ENCODE measurements at regions not wholly inside any gene's neighbourhood (a gene's known extent, or its start where the extent isn't known, plus 50 kb on each side); places are given as distances from the start of the nearest gene placed in this dataset.

DNA sequence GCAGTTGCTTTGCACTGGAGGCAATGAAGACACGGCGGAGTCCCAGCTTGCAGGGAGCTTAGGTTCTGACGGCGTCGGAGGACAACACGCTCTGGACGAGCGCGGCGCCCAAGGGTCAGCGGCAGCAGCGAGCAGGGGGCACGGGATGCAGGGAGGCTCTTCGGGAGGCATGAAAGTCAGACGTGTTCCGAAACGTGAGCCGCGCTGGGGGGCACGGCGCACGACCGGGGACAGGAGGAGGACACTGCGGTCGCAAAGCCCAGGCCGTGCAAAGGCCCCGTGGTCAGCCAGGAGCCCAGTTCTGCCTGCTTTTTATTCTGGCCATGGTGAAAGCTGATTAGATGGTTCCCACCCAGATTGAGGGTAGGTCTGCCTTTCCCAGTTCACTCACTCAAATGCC lies 294.6 kb downstream of the SNAPC1 start:
- no peak overlapping the region for H3K27ac ChIP-seq
- H3K4me1 ChIP-seq = no peaks in the 10 kb centered on the region
- intact Hi-C loops (cut with DNase I) = no loop called here
- no peak for DNase-seq (ENCODE audit: extremely low spot score in 2 of 2)
- no peaks in the 10 kb centered on the region for H3K9me3 ChIP-seq
- no peaks in the 10 kb centered on the region for H3K36me3 ChIP-seq
- no peaks in the 10 kb centered on the region for H3K27me3 ChIP-seq
- TF ChIP-seq POLR2AphosphoS5 (IDR thresholded peaks at IDR 0.05; ENCODE audit: insufficient read depth in 1 of 2, low read depth in 1 of 2) (no peak), POLR2A (IDR thresholded peaks at IDR 0.05) (no peak)
- TF ChIP-seq, protein P1, sequence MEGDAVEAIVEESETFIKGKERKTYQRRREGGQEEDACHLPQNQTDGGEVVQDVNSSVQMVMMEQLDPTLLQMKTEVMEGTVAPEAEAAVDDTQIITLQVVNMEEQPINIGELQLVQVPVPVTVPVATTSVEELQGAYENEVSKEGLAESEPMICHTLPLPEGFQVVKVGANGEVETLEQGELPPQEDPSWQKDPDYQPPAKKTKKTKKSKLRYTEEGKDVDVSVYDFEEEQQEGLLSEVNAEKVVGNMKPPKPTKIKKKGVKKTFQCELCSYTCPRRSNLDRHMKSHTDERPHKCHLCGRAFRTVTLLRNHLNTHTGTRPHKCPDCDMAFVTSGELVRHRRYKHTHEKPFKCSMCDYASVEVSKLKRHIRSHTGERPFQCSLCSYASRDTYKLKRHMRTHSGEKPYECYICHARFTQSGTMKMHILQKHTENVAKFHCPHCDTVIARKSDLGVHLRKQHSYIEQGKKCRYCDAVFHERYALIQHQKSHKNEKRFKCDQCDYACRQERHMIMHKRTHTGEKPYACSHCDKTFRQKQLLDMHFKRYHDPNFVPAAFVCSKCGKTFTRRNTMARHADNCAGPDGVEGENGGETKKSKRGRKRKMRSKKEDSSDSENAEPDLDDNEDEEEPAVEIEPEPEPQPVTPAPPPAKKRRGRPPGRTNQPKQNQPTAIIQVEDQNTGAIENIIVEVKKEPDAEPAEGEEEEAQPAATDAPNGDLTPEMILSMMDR (IDR thresholded peaks at IDR 0.05) = no peak
- H3K4me3 ChIP-seq = no peak overlapping the region

DNA sequence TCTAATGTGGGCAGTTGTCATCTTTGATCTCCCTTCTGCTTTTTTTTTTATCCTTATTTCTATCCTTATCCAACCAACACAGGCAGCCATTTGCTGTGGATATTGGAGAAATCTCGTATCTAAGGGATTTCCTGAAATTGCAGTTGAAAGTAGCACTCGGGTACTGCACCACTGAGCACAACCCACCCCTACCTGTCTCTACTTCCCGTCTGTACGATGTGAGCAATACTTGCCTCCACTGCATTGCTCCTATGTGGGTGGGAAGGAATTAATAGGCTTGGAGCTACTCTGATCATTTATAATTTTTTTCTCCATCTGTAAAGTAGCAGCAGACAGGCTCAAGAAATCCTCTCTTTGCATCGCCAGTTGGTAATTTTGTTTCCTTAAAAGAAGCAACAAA lies 300.4 kb downstream of the SNAPC1 start:
- intact Hi-C loops (cut with DNase I) = no loop called here
- DNase-seq (ENCODE audit: extremely low spot score in 2 of 2) = no peak
- Histone ChIP-seq H3K27me3 (no peaks in the 10 kb centered on the region), H3K27ac (no peak overlapping the region), H3K4me1 (no peaks in the 10 kb centered on the region), H3K36me3 (no peaks in the 10 kb centered on the region), H3K9me3 (no peaks in the 10 kb centered on the region), H3K4me3 (no peak overlapping the region)
- TF ChIP-seq POLR2A (IDR thresholded peaks at IDR 0.05) (no peak), POLR2AphosphoS5 (IDR thresholded peaks at IDR 0.05; ENCODE audit: insufficient read depth in 1 of 2, low read depth in 1 of 2) (no peak)
- TF ChIP-seq, protein P1 (IDR thresholded peaks at IDR 0.05) = no peak

DNA sequence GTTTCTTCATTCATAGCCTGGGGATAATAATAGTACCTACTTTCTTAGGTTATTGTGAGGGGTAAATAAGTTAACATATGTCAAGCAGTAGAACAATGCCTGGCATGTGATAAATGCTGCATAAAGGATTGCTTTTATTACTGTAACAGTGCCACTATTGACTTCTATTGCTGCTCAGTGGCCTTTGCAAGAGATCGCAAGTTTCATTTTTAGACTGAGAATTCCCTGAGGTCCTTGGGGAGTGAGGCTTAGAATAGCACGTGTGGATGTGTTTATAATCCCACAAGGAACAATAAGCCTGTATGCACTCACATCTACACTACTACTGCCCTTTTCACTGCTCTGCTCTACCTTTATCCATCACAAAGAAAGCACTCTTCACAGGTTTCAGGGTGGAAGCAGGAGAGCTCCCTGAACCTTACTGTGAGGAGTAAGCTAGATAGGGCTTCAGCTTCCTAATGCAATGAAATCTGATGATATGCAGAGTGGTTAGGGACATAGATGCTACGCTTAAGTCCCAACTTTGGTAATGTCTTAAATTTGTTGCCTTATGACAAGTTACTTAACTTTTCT lies 302.6 kb downstream of the SNAPC1 start:
- Histone ChIP-seq H3K27me3 (no peaks in the 10 kb centered on the region), H3K36me3 (no peaks in the 10 kb centered on the region), H3K9me3 (no peaks in the 10 kb centered on the region), H3K4me1 (no peaks in the 10 kb centered on the region), H3K27ac (no peak overlapping the region), H3K4me3 (no peak overlapping the region)
- TF ChIP-seq POLR2AphosphoS5 (IDR thresholded peaks at IDR 0.05; ENCODE audit: insufficient read depth in 1 of 2, low read depth in 1 of 2) = no peak
- TF ChIP-seq, protein P1 (IDR thresholded peaks at IDR 0.05) = no peak
- TF ChIP-seq POLR2A (IDR thresholded peaks at IDR 0.05) = no peak
- DNase-seq (ENCODE audit: extremely low spot score in 2 of 2) = no peak
- intact Hi-C loops (cut with DNase I) = no loop called here

DNA sequence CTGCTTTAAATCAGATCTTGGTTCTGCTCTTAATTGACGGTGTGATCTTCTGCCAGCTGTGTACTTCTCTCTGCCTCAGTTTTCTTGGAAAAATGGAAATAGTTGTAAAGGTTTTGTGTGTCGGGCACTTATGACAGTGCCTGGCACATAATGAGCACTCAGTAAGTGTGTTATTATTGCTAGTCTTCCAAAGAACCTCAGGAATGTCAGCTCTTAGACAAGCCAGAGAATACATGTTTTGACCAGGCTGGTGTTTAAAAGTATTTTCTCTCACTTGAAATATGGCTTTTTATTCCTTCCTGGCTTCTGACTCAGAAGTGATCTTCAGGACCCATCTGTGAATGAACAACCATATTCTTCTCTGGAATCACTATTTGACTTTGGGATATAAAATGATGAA lies 304.1 kb downstream of the SNAPC1 start:
- Histone ChIP-seq H3K9me3 (no peaks in the 10 kb centered on the region), H3K27ac (no peak overlapping the region), H3K27me3 (no peaks in the 10 kb centered on the region), H3K4me3 (no peak overlapping the region), H3K36me3 (no peaks in the 10 kb centered on the region), H3K4me1 (no peaks in the 10 kb centered on the region)
- intact Hi-C loops (cut with DNase I) = no loop called here
- TF ChIP-seq POLR2A (IDR thresholded peaks at IDR 0.05) (no peak), POLR2AphosphoS5 (IDR thresholded peaks at IDR 0.05; ENCODE audit: insufficient read depth in 1 of 2, low read depth in 1 of 2) (no peak)
- TF ChIP-seq, protein P1 (IDR thresholded peaks at IDR 0.05) = no peak
- no peak for DNase-seq (ENCODE audit: extremely low spot score in 2 of 2)

DNA sequence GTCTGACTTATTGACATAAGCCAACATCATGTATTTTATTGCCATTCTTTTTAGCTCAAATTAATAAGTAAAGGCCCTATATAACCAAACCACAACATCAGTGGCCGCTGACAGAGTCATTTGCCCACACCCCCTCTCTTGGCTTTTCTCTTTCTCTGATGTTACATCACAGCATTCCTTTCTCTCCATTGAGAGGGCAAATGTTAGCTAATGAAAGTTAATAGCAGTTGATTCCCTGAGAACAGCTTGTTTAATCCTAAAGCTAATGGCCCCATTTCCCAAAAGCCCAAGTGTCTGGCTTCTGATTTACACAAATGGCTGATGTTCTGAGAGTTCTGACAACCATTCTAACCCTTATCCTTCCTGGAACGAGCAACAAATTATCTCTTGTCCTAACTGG lies 308.8 kb downstream of the SNAPC1 start:
- no peaks in the 10 kb centered on the region for H3K4me1 ChIP-seq
- TF ChIP-seq, protein P1 (IDR thresholded peaks at IDR 0.05) = no peak
- TF ChIP-seq POLR2AphosphoS5 (IDR thresholded peaks at IDR 0.05; ENCODE audit: insufficient read depth in 1 of 2, low read depth in 1 of 2) (no peak), POLR2A (IDR thresholded peaks at IDR 0.05) (no peak)
- no peak for DNase-seq (ENCODE audit: extremely low spot score in 2 of 2)
- intact Hi-C loops (cut with DNase I) = no loop called here
- H3K27me3 ChIP-seq = no peaks in the 10 kb centered on the region
- no peak overlapping the region for H3K27ac ChIP-seq
- no peaks in the 10 kb centered on the region for H3K9me3 ChIP-seq
- no peak overlapping the region for H3K4me3 ChIP-seq
- no peaks in the 10 kb centered on the region for H3K36me3 ChIP-seq

Data from vagina (tissue), 2 donors.